PFSK-1 (cell line): ENCODE measurements at regions not wholly inside any gene's neighbourhood (a gene's known extent, or its start where the extent isn't known, plus 50 kb on each side); places are given as distances from the start of the nearest gene placed in this dataset.

ENCODE experiments used
- FOXP2 ChIP-seq: optimal IDR thresholded peaks from 2 replicates; pipeline ENCODE3; 2011; ENCODE audit warnings: borderline replicate concordance, control low read depth, inconsistent platforms; ENCODE audit not compliant: insufficient read depth; ENCODE audit errors: extremely low read length, extremely low read depth
- POLR2AphosphoS5 ChIP-seq: IDR thresholded peaks from 2 replicates; pipeline ENCODE4 v1.6.1; 2012; ENCODE audit warnings: low read depth, mild to moderate bottlenecking, control low read depth, low read length, moderate library complexity
- SIN3A ChIP-seq: IDR thresholded peaks from 2 replicates; pipeline ENCODE4 v1.6.1; 2012; ENCODE audit warnings: mild to moderate bottlenecking, low read length, moderate library complexity, borderline replicate concordance; ENCODE audit not compliant: insufficient read depth
- TAF1 ChIP-seq: IDR thresholded peaks from 2 replicates; pipeline ENCODE4 v1.6.1; 2012; ENCODE audit warnings: low read length, control low read depth, borderline replicate concordance; ENCODE audit not compliant: insufficient read depth
- TF ChIP-seq, protein P1 (sequence below), 2 experiments: IDR thresholded peaks; 2 replicates each; pipeline versions ENCODE4 v1.6.1 to v1.8.0; 2011 to 2012; ENCODE audit warnings: low read depth in 2 of 2, low read length in 2 of 2, control low read depth in 1 of 2, inconsistent platforms in 1 of 2, mild to moderate bottlenecking in 1 of 2, moderate library complexity in 1 of 2; ENCODE audit not compliant: insufficient read depth in 1 of 2

GRCh38 chr18:9022397-9023155 lies 79.9 kb upstream of the NDUFV2 start:
- TF ChIP-seq SIN3A (no peak), FOXP2 (no peak), TAF1 (no peak), POLR2AphosphoS5 (no peak)
- TF ChIP-seq, protein P1, sequence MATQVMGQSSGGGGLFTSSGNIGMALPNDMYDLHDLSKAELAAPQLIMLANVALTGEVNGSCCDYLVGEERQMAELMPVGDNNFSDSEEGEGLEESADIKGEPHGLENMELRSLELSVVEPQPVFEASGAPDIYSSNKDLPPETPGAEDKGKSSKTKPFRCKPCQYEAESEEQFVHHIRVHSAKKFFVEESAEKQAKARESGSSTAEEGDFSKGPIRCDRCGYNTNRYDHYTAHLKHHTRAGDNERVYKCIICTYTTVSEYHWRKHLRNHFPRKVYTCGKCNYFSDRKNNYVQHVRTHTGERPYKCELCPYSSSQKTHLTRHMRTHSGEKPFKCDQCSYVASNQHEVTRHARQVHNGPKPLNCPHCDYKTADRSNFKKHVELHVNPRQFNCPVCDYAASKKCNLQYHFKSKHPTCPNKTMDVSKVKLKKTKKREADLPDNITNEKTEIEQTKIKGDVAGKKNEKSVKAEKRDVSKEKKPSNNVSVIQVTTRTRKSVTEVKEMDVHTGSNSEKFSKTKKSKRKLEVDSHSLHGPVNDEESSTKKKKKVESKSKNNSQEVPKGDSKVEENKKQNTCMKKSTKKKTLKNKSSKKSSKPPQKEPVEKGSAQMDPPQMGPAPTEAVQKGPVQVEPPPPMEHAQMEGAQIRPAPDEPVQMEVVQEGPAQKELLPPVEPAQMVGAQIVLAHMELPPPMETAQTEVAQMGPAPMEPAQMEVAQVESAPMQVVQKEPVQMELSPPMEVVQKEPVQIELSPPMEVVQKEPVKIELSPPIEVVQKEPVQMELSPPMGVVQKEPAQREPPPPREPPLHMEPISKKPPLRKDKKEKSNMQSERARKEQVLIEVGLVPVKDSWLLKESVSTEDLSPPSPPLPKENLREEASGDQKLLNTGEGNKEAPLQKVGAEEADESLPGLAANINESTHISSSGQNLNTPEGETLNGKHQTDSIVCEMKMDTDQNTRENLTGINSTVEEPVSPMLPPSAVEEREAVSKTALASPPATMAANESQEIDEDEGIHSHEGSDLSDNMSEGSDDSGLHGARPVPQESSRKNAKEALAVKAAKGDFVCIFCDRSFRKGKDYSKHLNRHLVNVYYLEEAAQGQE (IDR thresholded peaks at IDR 0.05; ENCODE audit: insufficient read depth in 1 of 2, low read depth in 2 of 2, low read length in 2 of 2): no peak

DNA sequence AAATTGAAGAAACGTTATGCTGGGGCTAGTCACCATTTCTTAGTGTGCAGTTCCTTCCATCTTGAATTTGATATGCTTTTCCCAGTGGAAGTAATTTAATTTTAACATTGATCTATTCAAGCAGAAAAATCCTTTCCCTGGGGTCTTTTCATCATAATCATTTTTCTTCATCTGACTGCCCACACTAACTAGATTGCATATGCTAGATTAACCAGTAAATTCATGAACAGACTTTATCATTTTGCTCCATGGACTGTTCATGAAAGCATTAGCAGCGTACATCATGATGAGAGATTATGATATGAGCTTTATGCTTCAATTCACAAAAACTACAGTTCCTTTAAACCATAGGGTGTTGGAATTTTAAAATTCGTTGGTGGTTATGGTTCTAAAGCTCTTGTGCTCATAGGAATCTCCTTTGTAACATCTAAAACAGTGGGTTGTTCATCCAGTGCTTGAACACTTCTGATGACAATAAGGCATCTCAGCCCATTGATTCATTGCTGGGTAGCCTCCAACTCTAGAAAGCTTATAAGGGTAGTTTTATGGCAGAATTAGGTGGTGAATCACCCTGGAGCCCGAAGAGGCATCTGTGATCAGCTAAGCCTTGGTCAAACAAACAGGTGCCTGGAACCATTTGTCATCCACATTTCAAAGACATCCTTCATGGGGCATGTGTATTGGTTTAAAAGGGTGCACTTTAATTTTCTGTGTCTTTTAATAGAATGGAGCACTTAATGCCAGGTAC lies 77.2 kb upstream of the NDUFV2 start:
- TF ChIP-seq FOXP2 (no peak), SIN3A (no peak), POLR2AphosphoS5 (no peak), TAF1 (no peak)
- TF ChIP-seq, protein P1 (IDR thresholded peaks at IDR 0.05; ENCODE audit: insufficient read depth in 1 of 2, low read depth in 2 of 2, low read length in 2 of 2): no peak

DNA sequence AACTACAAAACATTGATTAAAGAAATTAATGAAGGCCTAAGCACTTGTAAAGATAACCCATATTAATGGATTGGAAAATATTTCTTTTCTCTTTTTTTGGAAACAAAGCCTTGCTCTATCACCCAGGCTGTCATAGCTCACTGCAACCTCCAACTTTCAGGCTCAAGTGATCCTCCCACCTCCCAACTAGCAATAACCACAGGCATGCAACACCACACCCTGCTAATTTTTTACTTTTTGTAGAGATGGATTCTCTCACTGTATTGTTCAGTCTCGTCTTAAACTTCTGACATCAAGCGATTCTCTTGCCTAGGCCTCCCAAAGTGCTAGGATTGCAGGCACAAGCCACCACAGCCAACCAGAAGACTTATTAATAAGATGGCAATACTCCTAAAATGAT lies 73.4 kb upstream of the NDUFV2 start:
- TF ChIP-seq SIN3A (no peak), POLR2AphosphoS5 (no peak), TAF1 (no peak), FOXP2 (no peak)
- TF ChIP-seq, protein P1 (IDR thresholded peaks at IDR 0.05; ENCODE audit: insufficient read depth in 1 of 2, low read depth in 2 of 2, low read length in 2 of 2): no peak

GRCh38 chr18:9032519-9032918 lies 70.0 kb upstream of the NDUFV2 start:
- TF ChIP-seq, protein P1 (IDR thresholded peaks at IDR 0.05; ENCODE audit: insufficient read depth in 1 of 2, low read depth in 2 of 2, low read length in 2 of 2): no peak
